GM12878 (cell line): ENCODE measurements at regions not wholly inside any gene's neighbourhood (a gene's known extent, or its start where the extent isn't known, plus 50 kb on each side); places are given as distances from the start of the nearest gene placed in this dataset.
A peak's percentile ranks its signal among the peaks of the same experiment; 100 is the strongest.

Experiments
- ATAC-seq: fragments of 200-7000 bp; cut with Tn5 transposase; 3 replicates; pipeline ENCODE4 v1.9.1; 2020; ENCODE audit warnings: mild to moderate bottlenecking, moderate library complexity
- BruUV-seq: library from RNA; stranded (reverse); fragments of 400-500 nt; replicated peaks from 2 replicates; lab custom pipeline; 2021; lab: Mats Ljungman, UMichigan
- CTCF ChIA-PET: fragments of 300-600 bp; sonication (Branson Sonifier 250); formaldehyde crosslinking; extraction: SDS; loops from one replicate; lab custom pipeline; 2021; ENCODE audit warnings: inconsistent platforms; lab: Yijun Ruan, JAX
- POLR2A ChIA-PET: fragments of 350-600 bp; formaldehyde crosslinking; extraction: SDS; loops from one replicate; lab custom pipeline; 2021; ENCODE audit warnings: inconsistent platforms; lab: Charles Lee
- RAD21 ChIA-PET: fragments of 300-600 bp; sonication (Branson Sonifier 250); formaldehyde crosslinking; loops from one replicate; lab custom pipeline; 2023; ENCODE audit warnings: antibody characterized with exemption; ENCODE audit not compliant: unreplicated experiment; lab: Charles Lee
- SMC1A ChIA-PET: fragments of 300-600 bp; sonication (Branson Sonifier 250); formaldehyde crosslinking; loops from one replicate; lab custom pipeline; 2023; ENCODE audit not compliant: unreplicated experiment, uncharacterized antibody; lab: Charles Lee
- DNase-seq: peaks from one replicate; pipeline ENCODE4 v3.0.0-alpha.2; 2011; ENCODE audit warnings: low read depth, low spot score
- FAIRE-seq: peaks from 3 replicates; lab custom pipeline; 2011; peaks lifted over from hg19 to GRCh38; lab: Jason Lieb, UNC
- H2AFZ ChIP-seq: 2 replicates; pipeline ENCODE4 v1.6.0; 2011; ENCODE audit warnings: low read depth, low read length, control low read depth; ENCODE audit not compliant: control insufficient read depth
- H3K27ac ChIP-seq: 2 replicates; pipeline ENCODE4 v1.5.1; 2011; ENCODE audit warnings: control low read depth; ENCODE audit not compliant: control insufficient read depth, insufficient read depth
- H3K27me3 ChIP-seq, 2 experiments: replicated peaks in 1 of 2; 2 replicates each; pipeline versions ENCODE4 v1.6.0 to v1.6.1; 2011; ENCODE audit warnings: low read length in 1 of 2; ENCODE audit not compliant: control insufficient read depth in 2 of 2, insufficient read depth in 2 of 2
- H3K36me3 ChIP-seq, 2 experiments: 2 replicates each; pipeline ENCODE4 v1.5.1; 2011; ENCODE audit warnings: low read length in 1 of 2; ENCODE audit not compliant: control insufficient read depth in 2 of 2, insufficient read depth in 2 of 2
- H3K4me1 ChIP-seq: 2 replicates; pipeline ENCODE4 v1.6.1; 2011; ENCODE audit warnings: mild to moderate bottlenecking, low read length, moderate library complexity, mixed read lengths; ENCODE audit not compliant: control insufficient read depth, insufficient read depth
- H3K4me2 ChIP-seq: 2 replicates; pipeline ENCODE4 v1.6.0; 2011; ENCODE audit warnings: control low read depth; ENCODE audit not compliant: control insufficient read depth, insufficient read depth
- H3K4me3 ChIP-seq: fragments of 200-600 bp; sonication (generic); 2 replicates; pipeline ENCODE4 v1.5.1; 2016
- H3K79me2 ChIP-seq: 2 replicates; pipeline ENCODE4 v1.6.0; 2011; ENCODE audit warnings: low read length; ENCODE audit not compliant: control insufficient read depth, insufficient read depth
- H3K9ac ChIP-seq: 2 replicates; pipeline ENCODE4 v1.8.0; 2011; ENCODE audit warnings: low read length, control low read depth, mixed read lengths; ENCODE audit not compliant: control insufficient read depth, insufficient read depth
- H3K9me3 ChIP-seq: replicated peaks from 3 replicates; pipeline ENCODE4 v1.5.1; 2011; ENCODE audit warnings: mild to moderate bottlenecking, low read length; ENCODE audit not compliant: control insufficient read depth, insufficient read depth
- H4K20me1 ChIP-seq: 2 replicates; pipeline ENCODE4 v1.6.0; 2011; ENCODE audit not compliant: control insufficient read depth, insufficient read depth
- BMI1 ChIP-seq: fragments of 450-650 bp; IDR thresholded peaks from 2 replicates; pipeline ENCODE4 v1.6.1; 2016; ENCODE audit warnings: mild to moderate bottlenecking, moderate library complexity, borderline replicate concordance
- FOXM1 ChIP-seq: IDR thresholded peaks from 2 replicates; pipeline ENCODE4 v1.6.1; 2012; ENCODE audit warnings: low read depth, mild to moderate bottlenecking, inconsistent platforms, low read length, moderate library complexity
- IRF4 ChIP-seq: IDR thresholded peaks from 2 replicates; pipeline ENCODE4 v1.6.1; 2011; ENCODE audit warnings: low read depth, low read length
- MTA3 ChIP-seq: IDR thresholded peaks from 2 replicates; pipeline ENCODE4 v1.6.1; 2012; ENCODE audit warnings: low read length, inconsistent platforms, borderline replicate concordance
- NFYB ChIP-seq: IDR thresholded peaks from 2 replicates; pipeline ENCODE4 v1.6.1; 2011; ENCODE audit warnings: low read depth, mild to moderate bottlenecking, low read length, improper control_type of control experiment, moderate library complexity; ENCODE audit not compliant: insufficient read depth
- SPI1 ChIP-seq: IDR thresholded peaks from 2 replicates; pipeline ENCODE4 v1.6.1; 2011; ENCODE audit warnings: low read depth, mild to moderate bottlenecking, low read length, moderate library complexity, borderline replicate concordance; ENCODE audit not compliant: insufficient read depth
- YY1 ChIP-seq: IDR thresholded peaks from 2 replicates; pipeline ENCODE4 v1.6.1; 2011; ENCODE audit warnings: low read depth, mild to moderate bottlenecking, low read length
- ZNF24 ChIP-seq: fragments of 450-650 bp; IDR thresholded peaks from 2 replicates; pipeline ENCODE4 v1.6.1; 2017; ENCODE audit warnings: antibody characterized with exemption, mild to moderate bottlenecking
- WGBS: methylation state at CpG from one replicate; pipeline ENCODE4 v1.1.6; 2016; ENCODE audit warnings: low lambda C conversion rate; ENCODE audit not compliant: insufficient replicate concordance, insufficient coverage; ENCODE audit errors: missing lambda C conversion rate; 5-methylcytosine and 5-hydroxymethylcytosine counted together
- in situ Hi-C: fragments of 300-500 bp; cut with MboI; formaldehyde crosslinking; loops from 9 replicates; pipeline ENCODE4 v1.14.3; 2018; ENCODE audit warnings: mixed read lengths
- intact Hi-C: fragments of 100-400 bp; cut with micrococcal nuclease; formaldehyde crosslinking; loops from one replicate; pipeline ENCODE4 v1.14.2; 2022; ENCODE audit not compliant: unreplicated experiment

DNA sequence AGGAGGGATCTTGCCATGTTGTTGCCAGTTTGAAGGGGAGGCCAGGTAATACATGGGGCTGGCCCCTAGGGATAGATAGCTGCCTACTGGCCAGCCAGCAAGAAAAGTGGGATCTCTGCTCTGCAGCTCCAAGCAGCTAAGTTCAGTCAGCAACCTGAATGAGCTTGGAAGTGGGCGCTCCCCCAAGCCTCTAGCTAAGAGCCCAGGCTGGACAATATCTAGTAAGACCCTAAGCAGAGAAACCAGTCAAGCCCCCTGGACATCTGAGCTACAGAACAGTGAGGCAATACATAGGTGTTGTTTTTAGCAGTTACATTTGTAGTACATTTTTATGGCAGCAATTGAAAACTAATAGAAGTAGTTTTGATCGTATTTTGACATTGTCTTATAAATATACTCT, 409.8 kb upstream of the SMIM21 start:
- FAIRE-seq (no peak), DNase-seq (no peak), ATAC-seq (no peak)
- Histone ChIP-seq H3K4me2 (no peak overlapping the region), H4K20me1 (no peaks in the 10 kb centered on the region), H2AFZ (no peak overlapping the region), H3K4me3 (no peak overlapping the region), H3K4me1 (no peaks in the 10 kb centered on the region), H3K79me2 (no peaks in the 10 kb centered on the region), H3K36me3 (no peaks in the 10 kb centered on the region), H3K9me3 (no peaks in the 10 kb centered on the region), H3K27me3 (no peaks in the 10 kb centered on the region), H3K27ac (no peak overlapping the region), H3K9ac (no peak overlapping the region)
- TF ChIP-seq NFYB (no peak), YY1 (no peak), ZNF24 (no peak), BMI1 (no peak)
- ChIA-PET POLR2A (no interaction called here), CTCF (no interaction called here), SMC1A (no interaction called here), RAD21 (no interaction called here)
- 20% methylated on average over 2 of the region's 2 CpGs for WGBS
- no TSS peak for BruUV-seq
- in situ Hi-C loops (no loop called here), intact Hi-C loops (no loop called here)

DNA sequence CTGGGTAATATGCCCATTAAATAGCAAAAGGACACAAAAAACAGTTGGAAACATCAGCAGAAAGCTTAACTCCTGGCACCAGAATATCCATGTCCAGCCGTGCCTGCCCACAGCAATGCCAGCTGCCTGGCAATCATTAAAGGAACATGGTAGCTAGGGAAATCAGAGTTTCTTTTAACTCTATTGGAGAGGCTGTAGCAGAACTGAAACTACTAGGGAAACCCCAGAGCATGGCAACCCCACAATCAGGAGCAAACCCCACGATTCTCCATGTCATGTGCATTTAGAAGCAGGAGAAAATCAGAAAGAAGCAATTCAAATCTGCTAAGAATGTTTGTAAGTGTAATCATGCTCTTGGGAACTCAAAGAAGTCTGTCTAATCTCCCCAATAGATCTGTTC, 409.0 kb upstream of the SMIM21 start:
- Histone ChIP-seq H3K27me3 (no peaks in the 10 kb centered on the region), H3K9me3 (no peaks in the 10 kb centered on the region), H3K27ac (no peak overlapping the region)
- DNase-seq, result no peak
- intact Hi-C loops (no loop called here), in situ Hi-C loops (no loop called here)
- WGBS, result 0% methylated on average over 2 of the region's 2 CpGs
- FAIRE-seq, result no peak
- ChIA-PET POLR2A (no interaction called here), CTCF (no interaction called here), RAD21 (no interaction called here), SMC1A (no interaction called here)
- no TSS peak for BruUV-seq
- TF ChIP-seq MTA3, result no peak
- no peak for TF ChIP-seq FOXM1
- TF ChIP-seq IRF4, result no peak
- TF ChIP-seq SPI1, result peak; percentile 52; the same call in 1 of the 2 replicates
- TF ChIP-seq, all 136 proteins: peak for 1
- Histone ChIP-seq H3K4me3 (no peak overlapping the region), H4K20me1 (no peaks in the 10 kb centered on the region), H3K4me2 (no peak overlapping the region), H3K4me1 (no peaks in the 10 kb centered on the region), H3K79me2 (no peaks in the 10 kb centered on the region), H3K36me3 (no peaks in the 10 kb centered on the region), H2AFZ (no peak overlapping the region), H3K9ac (no peak overlapping the region)
- ATAC-seq, result no peak
